Trophoblast cell (in vitro differentiated cells and primary cell): ENCODE measurements at regions not wholly inside any gene's neighbourhood (a gene's known extent, or its start where the extent isn't known, plus 50 kb on each side); places are given as distances from the start of the nearest gene placed in this dataset.
"Not testable (repeated sequence)": the region's sequence is repeated elsewhere in the genome, so short reads cannot be mapped to it uniquely, and the experiment has no call there.

Source experiments
- DNase-seq, 2 donors: peaks; one replicate each; pipeline ENCODE4 v3.0.0-alpha.2; 2016
- H2AFZ ChIP-seq: 2 replicates; pipeline ENCODE4 v1.6.1; 2013; ENCODE audit warnings: low read length, moderate library complexity, mild to moderate bottlenecking; ENCODE audit not compliant: insufficient read depth, poor library complexity
- H2AK5ac ChIP-seq: 2 replicates; pipeline ENCODE4 v1.6.1; 2013; ENCODE audit warnings: mild to moderate bottlenecking, low read length
- H2BK120ac ChIP-seq: 2 replicates; pipeline ENCODE4 v1.6.1; 2013; ENCODE audit warnings: low read length, mild to moderate bottlenecking, moderate library complexity; ENCODE audit not compliant: insufficient read depth, poor library complexity
- H2BK12ac ChIP-seq: 2 replicates; pipeline ENCODE4 v1.6.1; 2013; ENCODE audit warnings: mild to moderate bottlenecking, low read length, moderate library complexity
- H2BK5ac ChIP-seq: 2 replicates; pipeline ENCODE4 v1.6.1; 2013; ENCODE audit warnings: low read length, low read depth, moderate library complexity, mild to moderate bottlenecking; ENCODE audit not compliant: poor library complexity
- H3K14ac ChIP-seq: 2 replicates; pipeline ENCODE4 v1.6.1; 2013; ENCODE audit warnings: mild to moderate bottlenecking, low read length
- H3K18ac ChIP-seq: 2 replicates; pipeline ENCODE4 v1.6.1; 2013; ENCODE audit warnings: mild to moderate bottlenecking, low read length
- H3K23ac ChIP-seq: 2 replicates; pipeline ENCODE4 v1.6.1; 2013; ENCODE audit warnings: low read length
- H3K27ac ChIP-seq: 2 replicates; pipeline ENCODE4 v1.5.1; 2013; ENCODE audit warnings: low read depth, mild to moderate bottlenecking, inconsistent platforms, low read length, moderate library complexity
- H3K27me3 ChIP-seq: 2 replicates; pipeline ENCODE4 v1.6.1; 2013; ENCODE audit warnings: inconsistent platforms, mild to moderate bottlenecking, low read length, moderate library complexity; ENCODE audit not compliant: insufficient read depth
- H3K36me3 ChIP-seq, 2 experiments: 1 replicate in 1 of 2; 2 replicates in 1 of 2; pipeline ENCODE4 v1.6.1; 2013; ENCODE audit warnings: low read length in 2 of 2, mild to moderate bottlenecking in 2 of 2, moderate library complexity in 1 of 2; ENCODE audit not compliant: insufficient read depth in 2 of 2, control insufficient read depth in 1 of 2
- H3K4ac ChIP-seq: 2 replicates; pipeline ENCODE4 v1.6.1; 2013; ENCODE audit warnings: low read depth, mild to moderate bottlenecking, low read length, moderate library complexity
- H3K4me1 ChIP-seq, 2 experiments: 1 replicate in 1 of 2; 2 replicates in 1 of 2; pipeline ENCODE4 v1.6.1; 2013; ENCODE audit warnings: low read length in 2 of 2, mild to moderate bottlenecking in 2 of 2, moderate library complexity in 1 of 2; ENCODE audit not compliant: insufficient read depth in 2 of 2, control insufficient read depth in 1 of 2
- H3K4me2 ChIP-seq: 2 replicates; pipeline ENCODE4 v1.6.1; 2013; ENCODE audit warnings: inconsistent platforms, mild to moderate bottlenecking, low read length, moderate library complexity
- H3K4me3 ChIP-seq: 2 replicates; pipeline ENCODE4 v1.5.1; 2013; ENCODE audit warnings: mild to moderate bottlenecking, low read depth, low read length, inconsistent platforms
- H3K79me1 ChIP-seq: one replicate; pipeline ENCODE4 v1.6.1; 2013; ENCODE audit warnings: low read length
- H3K79me2 ChIP-seq: 2 replicates; pipeline ENCODE4 v1.6.1; 2013; ENCODE audit warnings: low read length, mild to moderate bottlenecking; ENCODE audit not compliant: control insufficient read depth, insufficient read depth, poor library complexity
- H3K9ac ChIP-seq: 2 replicates; pipeline ENCODE4 v1.6.1; 2013; ENCODE audit warnings: mild to moderate bottlenecking, low read length
- H3K9me3 ChIP-seq: 2 replicates; pipeline ENCODE4 v1.6.1; 2013; ENCODE audit warnings: low read depth, mild to moderate bottlenecking, control low read depth, inconsistent platforms, low read length; ENCODE audit not compliant: insufficient read depth
- H4K12ac ChIP-seq: 2 replicates; pipeline ENCODE4 v1.6.1; 2013; ENCODE audit warnings: low read depth, mild to moderate bottlenecking, low read length, moderate library complexity
- H4K8ac ChIP-seq: 2 replicates; pipeline ENCODE4 v1.6.1; 2013; ENCODE audit warnings: low read depth, mild to moderate bottlenecking, low read length, moderate library complexity
- H4K91ac ChIP-seq: one replicate; pipeline ENCODE4 v1.6.1; 2013; ENCODE audit warnings: low read depth, mild to moderate bottlenecking, low read length, moderate library complexity
- WGBS: extraction: QIAGEN DNeasy Blood & Tissue Kit; methylation state at CpG from one replicate; pipeline ENCODE4 v1.1.7; 2013; ENCODE audit warnings: missing lambda C conversion rate; ENCODE audit not compliant: insufficient read length, insufficient coverage; ENCODE audit errors: extremely low coverage; 5-methylcytosine and 5-hydroxymethylcytosine counted together

- DNase-seq, H3K9me3 ChIP-seq, H2BK120ac ChIP-seq, H3K79me2 ChIP-seq, H3K4ac ChIP-seq, H3K14ac ChIP-seq, H3K4me3 ChIP-seq, H4K91ac ChIP-seq, H2AFZ ChIP-seq, H3K9ac ChIP-seq, H3K4me1 ChIP-seq, H3K4me2 ChIP-seq, H3K23ac ChIP-seq, H4K8ac ChIP-seq, H3K36me3 ChIP-seq, H2BK5ac ChIP-seq, H3K27ac ChIP-seq, H2AK5ac ChIP-seq, H3K27me3 ChIP-seq, H4K12ac ChIP-seq, H2BK12ac ChIP-seq, H3K79me1 ChIP-seq, H3K18ac ChIP-seq: not testable (repeated sequence)
- WGBS = no CpG with 5 or more reads among the region's 7 CpGs
Observed at GRCh38 chr9:67362325-67362724, 370.0 kb upstream of the SPATA31A3 start.

DNA sequence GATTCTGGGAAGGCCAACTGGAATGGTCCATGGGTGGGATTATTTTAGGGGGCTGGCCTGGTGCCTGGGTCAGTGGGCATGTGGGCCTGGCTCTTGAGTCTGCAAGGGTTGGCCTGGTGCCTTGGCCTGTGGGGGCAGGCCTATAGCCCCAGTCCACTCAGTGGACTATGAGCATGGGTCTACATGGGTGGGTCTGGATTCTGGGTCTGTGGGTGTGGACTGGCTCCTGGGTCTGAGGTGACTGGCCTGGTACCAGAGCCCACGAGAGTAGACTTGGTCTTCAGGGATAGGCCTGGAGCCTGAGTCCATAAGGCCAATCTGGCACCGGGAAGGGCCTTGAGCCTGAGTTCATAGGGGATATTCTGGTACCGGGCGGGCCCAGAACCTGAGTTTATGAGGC, 361.6 kb upstream of the SPATA31A3 start:
- H3K79me1 ChIP-seq, H2BK12ac ChIP-seq, H2AFZ ChIP-seq, H4K12ac ChIP-seq, H3K4ac ChIP-seq, H4K91ac ChIP-seq, H3K18ac ChIP-seq, H3K4me3 ChIP-seq, H3K9me3 ChIP-seq, H2BK5ac ChIP-seq, H3K36me3 ChIP-seq, H3K27ac ChIP-seq, H3K23ac ChIP-seq, H3K4me2 ChIP-seq, H4K8ac ChIP-seq, H3K9ac ChIP-seq, H3K27me3 ChIP-seq, H3K79me2 ChIP-seq, H2AK5ac ChIP-seq, DNase-seq, H3K14ac ChIP-seq, H2BK120ac ChIP-seq, H3K4me1 ChIP-seq: not testable (repeated sequence)
- no CpG with 5 or more reads among the region's 4 CpGs for WGBS

- not testable (repeated sequence) for H3K27ac ChIP-seq, H2BK12ac ChIP-seq, H3K4me3 ChIP-seq, H3K9ac ChIP-seq, H2AK5ac ChIP-seq, H3K79me2 ChIP-seq, H3K4ac ChIP-seq, H3K14ac ChIP-seq, H3K4me1 ChIP-seq, H3K36me3 ChIP-seq, H3K4me2 ChIP-seq, DNase-seq, H3K27me3 ChIP-seq, H3K9me3 ChIP-seq, H3K18ac ChIP-seq, H2AFZ ChIP-seq, H3K79me1 ChIP-seq, H4K8ac ChIP-seq, H3K23ac ChIP-seq, H4K12ac ChIP-seq, H4K91ac ChIP-seq, H2BK5ac ChIP-seq, H2BK120ac ChIP-seq
- WGBS = no CpG with 5 or more reads among the region's 2 CpGs
Observed at GRCh38 chr9:67349424-67349759, 357.0 kb upstream of the SPATA31A3 start.

GRCh38 chr9:67348562-67349423, 356.4 kb upstream of the SPATA31A3 start:
- H3K9ac ChIP-seq, H2BK120ac ChIP-seq, H3K14ac ChIP-seq, H4K91ac ChIP-seq, H3K4me1 ChIP-seq, H2AFZ ChIP-seq, H4K8ac ChIP-seq, H3K9me3 ChIP-seq, H3K27me3 ChIP-seq, H3K79me2 ChIP-seq, H2BK12ac ChIP-seq, H2BK5ac ChIP-seq, H3K4ac ChIP-seq, H3K18ac ChIP-seq, DNase-seq, H3K27ac ChIP-seq, H3K79me1 ChIP-seq, H3K4me2 ChIP-seq, H3K36me3 ChIP-seq, H2AK5ac ChIP-seq, H3K23ac ChIP-seq, H3K4me3 ChIP-seq, H4K12ac ChIP-seq: not testable (repeated sequence)
- no CpG with 5 or more reads among the region's 2 CpGs for WGBS
